Stimulated activated CD8-positive, alpha-beta memory T cell treated with anti-CD3 and anti-CD28 coated beads, Interleukin-7, amount 100 ng/mL, for 48 hours (primary cell): ENCODE measurements at regions not wholly inside any gene's neighbourhood (a gene's known extent, or its start where the extent isn't known, plus 50 kb on each side); places are given as distances from the start of the nearest gene placed in this dataset.

Experiments
- DNase-seq, 2 donors: peaks; one replicate each; pipeline ENCODE4 v3.0.0-alpha.2; 2020; ENCODE audit warnings: low read depth in 1 of 2; ENCODE audit errors: extremely low read depth in 1 of 2

DNA sequence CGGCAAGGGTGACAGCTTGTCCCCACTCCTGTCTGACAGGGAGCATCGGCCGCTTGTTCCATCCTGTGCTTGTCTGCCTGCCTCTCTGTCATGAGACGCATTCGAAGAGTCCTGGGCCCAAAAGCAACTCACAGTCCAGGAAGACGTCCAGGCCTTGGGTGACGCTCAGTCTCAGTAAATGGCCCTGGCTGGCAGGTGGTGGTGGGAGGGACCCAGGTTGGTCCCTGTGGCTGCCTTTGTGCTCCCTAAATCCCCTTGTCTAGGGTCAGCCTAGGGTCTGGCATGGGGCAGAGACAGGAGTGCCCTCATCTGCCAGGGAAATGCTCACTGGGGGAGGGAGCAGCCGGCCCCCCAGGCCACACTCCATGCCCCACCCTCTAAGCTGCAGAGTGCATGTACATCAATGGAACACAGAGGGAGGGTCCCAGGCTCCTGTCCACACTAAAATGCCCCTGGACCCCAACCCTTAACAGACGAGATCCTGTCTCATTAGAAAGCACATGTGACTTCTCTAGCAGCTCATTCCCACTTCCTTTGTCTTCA, 295.2 kb upstream of the ZNF32 start:
- no peak for DNase-seq

DNA sequence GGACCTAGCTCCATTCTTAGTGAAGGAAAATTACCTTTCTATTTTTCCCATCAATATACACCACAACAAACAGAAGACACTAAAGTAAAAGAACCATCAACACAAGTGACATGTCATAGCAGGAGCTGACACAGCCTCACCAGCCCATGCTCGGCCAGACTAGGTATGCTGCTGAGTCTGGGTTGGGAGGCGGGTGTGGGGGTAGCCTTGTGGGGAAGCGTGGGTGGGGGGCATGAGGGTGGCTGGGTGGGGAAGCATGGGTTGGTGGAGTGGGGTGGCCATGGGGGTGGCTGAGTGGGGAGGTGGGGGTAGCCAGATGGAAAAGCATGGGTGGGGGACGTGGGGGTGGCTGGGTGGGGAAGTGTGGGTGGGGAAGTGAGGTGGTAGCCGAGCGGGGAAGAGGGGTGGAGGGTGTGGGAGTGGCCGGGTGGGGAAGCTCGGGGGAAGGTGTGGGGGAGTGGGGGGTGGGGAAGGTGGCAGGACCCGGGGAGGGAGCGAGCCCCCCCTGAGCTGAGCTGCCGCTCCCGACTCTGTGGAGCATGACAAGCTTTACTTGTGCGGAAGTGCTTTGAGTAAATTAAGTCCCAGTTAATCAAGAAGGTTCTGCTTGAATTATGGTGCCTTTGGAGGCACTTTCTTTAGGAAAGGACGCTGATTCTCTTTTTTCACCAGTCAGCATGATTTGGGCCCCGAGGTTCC, 294.6 kb upstream of the ZNF32 start:
- no peak for DNase-seq

DNA sequence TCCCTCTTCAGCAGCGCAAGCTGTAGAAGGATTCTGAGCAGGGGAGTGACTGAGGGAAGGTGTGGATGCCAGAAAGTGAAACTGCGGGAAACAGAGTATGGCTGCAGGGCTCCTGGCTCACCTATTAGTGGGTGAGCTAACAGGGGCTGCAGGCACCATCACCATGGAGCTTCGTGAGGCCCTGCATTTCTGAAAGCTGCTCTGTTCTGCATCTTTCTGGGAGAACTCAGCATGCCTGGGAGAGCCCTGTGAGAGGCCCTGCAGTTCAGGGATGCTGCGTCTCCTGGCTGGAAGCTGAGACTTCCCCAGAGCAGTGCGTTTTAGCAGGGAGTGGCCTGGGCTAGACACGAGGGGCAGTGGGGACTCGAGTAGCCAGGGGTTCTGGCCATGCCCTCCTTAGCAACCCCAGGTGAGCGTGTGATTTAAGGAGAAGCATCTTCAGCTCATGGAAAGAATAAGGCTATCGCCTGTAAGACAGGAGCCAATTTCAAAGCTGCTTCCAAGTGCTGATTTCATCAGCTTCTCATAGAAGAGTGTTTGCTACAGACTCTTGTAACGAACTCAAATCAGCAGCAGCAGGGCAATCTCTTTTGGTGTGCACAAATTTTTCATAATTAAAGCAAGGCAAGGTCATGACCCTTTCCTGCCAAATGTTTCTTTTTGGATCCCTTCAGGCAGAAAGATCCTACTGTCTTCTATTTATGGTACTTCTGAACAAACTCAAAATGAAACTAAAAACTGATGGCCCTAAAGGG, 293.6 kb upstream of the ZNF32 start:
- no peak for DNase-seq

DNA sequence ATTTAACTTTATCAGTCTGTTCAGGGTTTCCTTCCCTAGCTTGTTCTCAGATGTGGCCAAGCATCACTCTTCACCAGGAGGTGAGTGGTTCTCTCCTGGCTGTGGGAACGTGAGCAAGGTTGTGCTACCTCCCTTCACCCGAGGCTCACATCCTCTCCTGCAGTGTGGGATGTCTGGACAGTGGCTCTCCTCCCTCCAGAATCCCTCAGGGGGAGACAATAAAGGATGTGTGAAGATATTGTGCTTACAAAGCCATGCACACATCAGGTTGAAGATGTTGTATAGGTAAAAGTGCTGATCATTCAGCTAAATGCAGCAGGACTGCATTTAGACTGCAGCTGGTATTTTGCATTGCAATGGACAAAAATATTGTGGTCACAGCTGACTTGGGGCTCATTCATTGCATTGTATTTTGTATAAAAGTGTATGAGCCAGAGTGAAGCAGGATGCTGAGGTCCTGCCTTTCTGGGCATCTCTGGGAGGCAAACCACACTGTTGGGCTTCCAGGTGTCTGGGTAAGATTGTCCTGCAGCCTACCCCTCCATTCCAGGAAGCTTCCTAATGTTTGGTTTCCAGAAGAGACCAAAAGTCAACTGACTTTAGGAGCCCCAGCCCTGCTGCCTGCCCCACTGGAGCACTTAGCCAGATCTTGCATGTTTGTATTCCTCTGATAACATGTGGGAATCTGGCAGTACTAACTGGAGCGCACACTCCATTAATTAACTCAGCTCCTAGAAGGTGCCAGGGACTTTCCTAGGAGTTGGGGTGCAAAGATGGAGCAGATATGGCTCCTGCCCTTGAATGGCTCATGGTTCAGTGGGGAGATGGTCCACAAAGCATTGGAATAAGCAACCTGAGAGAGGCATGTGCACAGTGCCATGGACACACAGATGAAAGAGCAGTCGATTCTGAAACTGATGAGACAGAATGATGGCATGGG, 292.5 kb upstream of the ZNF32 start:
- DNase-seq, result no peak

DNA sequence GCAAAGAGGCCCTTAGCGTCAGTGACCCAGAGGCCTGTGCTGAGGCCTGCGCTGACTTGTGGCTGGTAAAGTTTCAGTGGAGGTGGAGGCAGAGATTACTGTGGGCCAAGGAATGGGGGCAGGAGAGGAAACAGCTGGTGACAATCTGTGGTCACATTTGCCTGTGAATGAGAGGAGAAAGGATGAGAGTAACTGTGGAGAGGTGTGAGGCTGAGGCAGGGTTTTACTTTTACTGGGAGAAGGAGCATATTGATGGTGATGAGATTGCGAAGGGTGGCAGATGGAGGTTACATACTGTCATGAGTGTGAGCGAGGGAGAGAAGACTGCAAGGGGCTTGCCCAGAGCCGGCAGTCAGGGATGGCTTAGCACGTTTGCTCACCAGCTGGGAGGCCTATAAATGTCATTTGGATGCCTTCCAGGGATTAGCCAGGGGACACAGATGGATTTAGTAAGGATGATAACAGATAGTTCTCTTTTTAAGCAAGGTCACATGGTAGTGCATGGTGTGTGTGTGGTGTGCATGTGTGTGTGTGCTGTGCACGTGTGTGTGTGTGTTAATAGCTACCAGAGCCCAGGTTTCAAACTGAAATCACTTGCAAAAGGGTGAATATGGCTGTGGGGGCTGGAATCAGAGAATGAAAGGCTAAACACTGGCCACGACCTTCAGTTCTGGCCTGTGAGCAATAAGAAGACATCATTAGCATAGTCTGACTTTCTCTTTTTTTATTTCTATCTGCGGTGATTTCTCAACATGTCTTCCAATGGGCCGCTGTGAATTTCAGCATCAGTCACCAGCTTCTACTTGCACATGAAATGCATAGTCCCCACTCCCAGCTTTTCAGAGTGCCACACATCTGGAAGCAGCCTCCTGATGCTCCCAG, 291.5 kb upstream of the ZNF32 start:
- no peak for DNase-seq

DNA sequence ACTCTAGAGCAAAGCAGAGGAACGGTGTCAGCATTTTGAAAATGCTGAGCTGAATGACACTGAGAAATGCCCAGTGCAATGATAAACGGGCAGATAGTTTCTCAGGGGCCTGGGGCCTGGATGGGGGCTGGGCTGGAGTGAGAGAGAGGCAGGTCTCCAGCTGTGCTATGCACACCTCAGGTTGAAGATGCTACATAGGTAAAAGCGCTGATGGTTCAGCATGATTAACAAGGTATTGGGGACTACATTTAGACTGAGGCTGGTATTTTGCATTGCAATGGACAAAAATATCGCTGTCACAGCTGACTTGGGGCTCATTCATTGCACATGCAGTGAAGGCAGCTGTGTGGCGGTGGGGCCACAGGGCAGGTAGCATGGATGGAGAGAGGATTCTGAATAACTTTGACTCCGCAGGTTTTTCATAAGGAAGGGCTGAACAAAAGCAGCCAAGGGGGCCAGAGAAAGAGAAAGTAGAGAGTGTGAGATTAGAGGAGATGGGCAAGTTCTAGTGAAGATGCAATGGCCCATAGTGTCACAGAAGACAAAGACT, 290.8 kb upstream of the ZNF32 start:
- no peak for DNase-seq

DNA sequence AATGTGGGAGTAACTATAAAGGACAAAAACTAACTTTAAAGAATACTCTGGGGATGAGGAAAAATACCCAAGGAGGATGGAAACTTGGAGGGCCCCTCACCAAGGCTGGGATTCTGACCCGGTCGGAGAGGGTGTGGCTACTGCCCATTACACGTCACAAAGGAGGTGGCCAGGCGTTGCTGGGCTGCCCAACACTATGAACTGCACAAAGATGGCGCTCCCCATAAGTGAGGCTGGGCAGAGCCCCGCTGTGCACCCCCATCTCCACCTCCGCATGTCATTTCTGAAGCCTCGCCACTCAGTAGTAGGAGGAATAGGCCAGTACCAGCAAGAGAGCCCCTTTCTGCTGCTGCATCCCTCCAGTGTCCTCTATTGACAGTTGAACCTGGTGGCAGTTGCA, 290.1 kb upstream of the ZNF32 start:
- DNase-seq, result no peak

DNA sequence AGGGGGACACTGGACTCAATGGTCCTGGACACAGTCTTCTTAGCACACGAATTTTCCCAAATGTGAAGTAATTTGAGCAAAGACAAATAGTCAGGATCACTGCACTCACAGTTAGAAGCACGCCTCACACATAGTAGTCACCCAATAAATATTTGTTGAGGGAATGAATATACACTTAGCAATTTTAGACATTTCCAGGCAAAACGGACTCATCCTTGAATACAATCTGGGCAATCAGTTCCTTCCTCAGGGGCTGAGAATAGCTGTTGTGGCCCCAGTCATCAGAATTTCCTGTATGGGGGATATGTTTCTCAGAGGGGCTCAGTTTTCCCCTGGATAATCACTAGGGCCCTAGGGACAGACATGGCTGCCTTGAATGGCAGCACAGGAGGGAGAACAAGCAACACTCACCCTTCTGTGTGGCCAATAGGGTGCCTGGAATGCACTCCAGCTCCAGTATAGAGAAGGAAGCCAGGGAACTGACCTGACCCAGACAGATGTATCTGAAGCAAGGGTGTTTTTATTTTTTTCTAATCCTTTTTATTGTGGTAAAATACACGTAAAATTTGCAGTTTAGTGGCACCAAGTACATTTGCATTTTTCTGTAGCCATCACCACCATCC, 282.7 kb upstream of the ZNF32 start:
- no peak for DNase-seq

DNA sequence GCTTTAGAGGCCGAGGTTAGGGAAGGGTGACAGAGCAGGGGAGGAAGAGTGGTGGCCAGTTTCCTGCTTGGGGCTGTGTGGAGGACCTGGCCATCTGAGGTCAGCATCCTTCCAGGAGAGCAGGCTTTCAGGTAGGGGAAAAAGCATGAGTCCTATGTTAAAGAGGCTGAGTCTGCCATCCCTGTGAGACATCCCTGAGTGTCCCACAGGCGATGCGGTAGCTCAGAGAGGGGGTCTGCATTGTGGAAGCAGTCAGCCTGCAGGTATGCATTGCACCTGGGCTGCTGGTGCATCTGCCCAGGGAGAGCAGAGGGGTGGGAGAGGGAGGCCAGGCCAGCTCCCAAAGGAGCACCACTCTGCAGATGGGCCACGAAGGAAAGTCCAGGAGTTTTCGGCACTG, 282.1 kb upstream of the ZNF32 start:
- DNase-seq, result no peak

DNA sequence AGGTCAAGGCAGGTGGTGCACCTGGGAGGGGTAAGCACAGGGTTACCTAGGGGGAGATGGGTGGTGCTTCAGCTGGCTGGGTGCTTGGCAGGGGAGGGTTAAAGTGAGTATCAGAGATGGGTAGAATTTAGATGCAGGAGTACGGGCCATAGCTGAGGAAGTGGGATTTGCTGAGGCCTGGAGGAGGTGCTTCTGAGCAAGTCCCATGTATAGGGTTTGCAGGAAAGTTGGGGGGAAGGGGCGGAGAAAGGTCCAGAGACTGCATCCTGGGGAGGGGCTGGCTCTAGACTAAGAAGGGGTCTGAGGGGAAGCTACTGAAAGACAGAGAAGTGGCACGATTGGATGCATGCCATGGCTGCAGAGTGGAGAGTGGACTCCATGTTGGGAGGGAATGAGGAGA, 281.6 kb upstream of the ZNF32 start:
- DNase-seq, result no peak

DNA sequence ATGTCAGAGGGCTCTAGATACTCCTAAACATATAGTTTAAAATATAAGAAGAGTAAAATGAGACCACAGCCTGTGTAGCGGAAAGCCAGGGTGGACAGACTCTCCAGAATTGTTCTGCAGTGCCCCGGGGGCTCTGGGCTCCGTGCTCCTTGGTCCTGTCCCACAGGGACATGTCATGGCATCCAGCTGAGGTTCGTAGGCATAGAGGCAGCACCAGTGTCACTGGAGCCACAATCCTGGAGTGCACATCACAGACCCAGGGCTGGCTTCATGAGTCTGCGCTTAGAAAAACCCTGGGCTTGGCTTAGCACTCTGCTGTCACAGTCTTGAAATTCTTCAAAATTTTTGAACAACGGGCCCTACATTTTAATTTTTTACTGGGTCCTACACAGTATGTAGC, 280.4 kb upstream of the ZNF32 start:
- DNase-seq, result no peak

DNA sequence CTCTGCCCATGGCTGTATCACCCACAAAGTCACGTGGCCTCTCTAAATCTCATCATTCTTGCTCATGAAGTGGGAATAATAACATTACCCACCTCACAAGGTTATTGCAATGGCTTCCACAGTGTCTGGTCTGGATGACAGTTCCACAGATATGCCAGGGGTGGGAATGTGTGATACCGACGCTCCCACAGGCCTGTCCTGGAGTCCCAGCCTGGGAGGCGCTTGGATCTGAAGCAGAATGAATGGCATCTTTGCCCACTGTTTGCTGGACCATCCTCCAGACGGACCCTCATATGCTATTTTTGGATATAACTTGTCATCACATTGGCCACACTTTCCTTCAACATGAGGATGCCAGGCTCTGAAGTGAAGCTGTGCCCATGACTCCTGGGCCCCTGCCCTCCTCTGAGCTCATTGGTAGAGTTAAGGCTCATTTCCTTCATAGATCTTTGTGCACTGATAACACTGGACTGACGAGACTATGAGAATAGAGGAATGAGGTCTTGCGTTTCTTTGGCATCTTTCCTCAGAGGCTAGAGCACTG, 279.8 kb upstream of the ZNF32 start:
- no peak for DNase-seq

DNA sequence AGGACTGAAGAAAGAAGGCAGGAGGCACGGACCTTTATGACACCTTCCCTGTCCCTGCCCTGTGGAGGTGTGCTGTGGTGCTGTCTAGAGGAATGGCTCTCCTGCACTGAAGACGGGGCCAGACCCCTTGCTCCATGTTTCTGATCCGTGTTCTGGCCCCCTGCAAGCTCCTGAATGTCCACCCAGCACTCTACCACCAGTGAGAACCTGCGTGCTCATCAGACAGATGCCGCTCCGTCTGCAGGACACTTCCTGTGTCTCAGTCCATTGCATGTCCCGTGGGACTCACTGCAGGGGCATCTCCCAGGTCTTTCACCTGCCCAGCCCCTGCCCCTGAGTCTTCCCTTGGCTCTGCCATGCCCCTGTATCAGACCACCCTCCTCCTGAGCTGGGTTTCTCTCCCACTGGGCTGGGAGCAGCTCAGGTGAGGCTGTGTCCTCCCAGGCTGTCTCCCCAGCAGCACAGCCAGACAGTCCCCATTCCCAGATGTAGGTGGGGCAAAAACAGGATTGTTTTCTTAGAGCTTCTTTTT, 278.3 kb upstream of the ZNF32 start:
- DNase-seq, result no peak

DNA sequence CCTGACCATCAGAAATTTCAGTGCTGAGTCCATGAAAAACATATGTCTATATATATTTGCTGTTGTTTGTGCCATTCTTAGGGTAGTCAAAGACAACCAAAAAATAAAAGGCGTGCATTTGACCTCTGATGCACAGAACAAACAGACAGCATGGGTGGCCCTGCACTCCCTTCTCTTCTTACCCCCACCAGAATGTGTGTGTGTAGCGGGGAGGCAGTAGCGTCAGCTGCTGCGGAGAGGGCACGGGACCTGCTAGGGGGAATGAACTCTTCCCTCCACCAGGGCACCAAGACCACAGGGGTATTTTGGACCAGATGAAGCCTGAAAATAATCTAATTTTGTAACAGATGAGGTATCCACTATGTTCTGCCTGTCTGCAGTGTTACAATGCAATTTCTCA, 277.7 kb upstream of the ZNF32 start:
- DNase-seq, result no peak

DNA sequence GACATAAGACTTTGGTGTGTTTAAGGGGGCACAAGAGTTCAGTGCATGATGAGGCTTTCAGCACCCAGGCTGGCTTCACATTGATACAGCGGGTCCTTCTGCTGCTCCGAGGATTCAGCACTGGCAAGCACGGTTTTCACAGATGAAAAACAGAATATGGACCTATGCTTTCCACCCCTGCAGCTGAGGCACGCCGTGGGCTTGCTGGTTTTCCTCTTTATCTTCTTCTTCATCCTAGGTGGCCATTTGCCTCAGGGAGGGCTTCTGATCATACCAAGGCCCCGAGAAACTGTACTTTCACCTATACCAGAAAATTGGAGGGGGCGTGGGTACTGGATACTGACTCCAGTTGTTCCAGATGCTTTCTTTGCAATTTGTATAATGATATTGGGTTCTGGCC, 277.1 kb upstream of the ZNF32 start:
- no peak for DNase-seq

DNA sequence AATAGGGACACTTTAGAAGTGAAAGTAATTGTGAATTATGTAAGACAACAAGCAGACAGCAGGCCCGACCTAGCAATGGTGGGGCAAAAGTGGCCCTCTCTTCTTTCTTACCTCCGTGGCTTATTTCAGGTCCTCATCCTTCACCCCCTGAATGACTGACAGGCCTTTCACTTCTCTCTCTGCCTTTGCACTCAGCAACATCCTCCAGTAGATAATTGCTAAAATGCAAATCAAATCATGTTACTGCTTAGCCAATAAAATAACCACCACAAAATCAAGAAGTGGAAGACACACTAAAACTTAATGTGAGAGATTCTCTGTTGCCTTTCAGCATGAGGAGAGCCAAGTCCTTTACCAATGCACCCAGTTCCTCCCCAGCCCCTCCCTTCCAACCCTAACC, 274.6 kb upstream of the ZNF32 start:
- no peak for DNase-seq

DNA sequence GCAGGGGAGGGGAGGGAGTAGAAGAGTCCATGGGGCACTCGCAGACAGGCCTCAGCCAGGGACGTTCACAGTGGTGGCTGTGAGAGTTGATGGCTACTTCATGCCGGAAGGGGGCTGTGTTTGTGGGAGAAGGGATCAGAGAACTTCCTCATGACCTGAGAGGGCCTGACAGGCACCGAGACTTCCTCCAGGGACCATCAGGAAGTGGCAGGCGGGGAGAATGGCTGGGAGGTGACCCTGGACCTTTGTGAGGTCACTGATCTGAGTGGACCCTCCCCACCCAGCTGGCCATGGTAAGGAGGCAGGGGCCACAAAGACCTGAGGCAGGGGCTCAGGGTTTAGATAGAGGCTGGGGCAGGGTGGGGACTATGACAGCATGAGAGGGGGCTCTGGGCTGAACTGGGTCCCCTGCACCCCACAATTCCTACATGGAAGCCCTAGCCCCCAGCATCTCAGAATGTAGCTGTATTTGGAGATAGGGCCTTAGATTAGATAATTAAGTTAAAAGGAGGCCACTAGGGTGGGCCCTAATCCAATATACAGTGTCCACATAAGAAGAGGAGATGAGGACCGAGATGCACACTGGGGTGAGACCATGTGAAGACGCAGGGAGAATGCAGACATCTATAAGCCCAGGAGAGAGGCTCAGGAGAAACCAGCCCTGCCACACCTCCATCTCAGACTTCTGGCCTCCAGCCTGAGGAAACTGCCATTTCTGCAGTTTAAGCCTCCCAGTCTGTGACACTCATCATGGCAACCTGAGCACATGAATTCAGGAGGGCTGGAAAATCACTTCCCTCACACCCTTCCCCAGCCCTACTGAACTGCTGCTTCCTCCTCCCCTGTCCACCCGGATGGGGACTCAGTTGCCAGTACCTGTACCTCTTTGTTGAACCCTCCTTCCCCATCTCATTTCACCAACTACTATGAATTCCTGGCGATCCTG, 273.9 kb upstream of the ZNF32 start:
- DNase-seq, result no peak

DNA sequence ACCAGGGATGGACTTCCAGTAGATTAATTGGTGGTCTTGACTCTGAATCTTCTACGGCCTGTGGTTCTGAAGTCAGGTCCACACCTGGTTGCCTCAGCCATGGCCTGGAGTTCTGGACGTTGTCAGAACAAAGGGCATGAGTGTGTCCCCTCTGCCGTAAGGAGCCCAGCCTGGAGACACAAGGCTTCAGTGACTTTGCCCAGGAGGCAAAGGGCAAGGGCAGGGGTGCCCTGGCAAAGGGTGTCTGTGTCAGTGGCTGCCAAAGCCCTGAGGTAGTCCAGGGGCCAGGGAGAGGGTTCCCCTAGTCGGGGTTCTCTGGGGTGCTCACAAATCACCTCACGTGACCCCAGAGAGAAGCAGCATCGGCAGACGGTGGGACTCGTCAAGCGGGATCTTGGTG, 273.2 kb upstream of the ZNF32 start:
- no peak for DNase-seq
